ENCODE measurements at regions not wholly inside any gene's neighbourhood (a gene's known extent, or its start where the extent isn't known, plus 50 kb on each side); places are given as distances from the start of the nearest gene placed in this dataset.

DNA sequence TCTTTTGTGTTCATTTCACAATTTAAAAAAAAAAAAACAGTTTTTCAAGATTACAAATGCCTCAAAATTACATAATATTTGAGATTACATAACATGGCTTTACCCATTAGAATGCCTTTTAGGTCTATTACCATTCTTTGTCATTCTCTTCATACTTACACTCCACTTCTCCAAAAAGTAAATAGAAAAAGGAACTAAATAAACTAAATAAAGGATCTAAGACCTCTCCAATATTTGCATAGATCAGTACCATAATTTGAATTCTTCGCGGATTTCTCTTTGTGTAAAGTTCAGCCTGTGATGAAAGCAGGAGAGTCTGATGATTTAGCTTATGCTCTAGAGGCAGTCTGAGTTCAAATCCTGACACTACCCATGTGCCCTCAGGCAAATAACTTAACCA, 56.4 kb upstream of the C1GALT1 start:
- TF ChIP-seq, protein P1, sequence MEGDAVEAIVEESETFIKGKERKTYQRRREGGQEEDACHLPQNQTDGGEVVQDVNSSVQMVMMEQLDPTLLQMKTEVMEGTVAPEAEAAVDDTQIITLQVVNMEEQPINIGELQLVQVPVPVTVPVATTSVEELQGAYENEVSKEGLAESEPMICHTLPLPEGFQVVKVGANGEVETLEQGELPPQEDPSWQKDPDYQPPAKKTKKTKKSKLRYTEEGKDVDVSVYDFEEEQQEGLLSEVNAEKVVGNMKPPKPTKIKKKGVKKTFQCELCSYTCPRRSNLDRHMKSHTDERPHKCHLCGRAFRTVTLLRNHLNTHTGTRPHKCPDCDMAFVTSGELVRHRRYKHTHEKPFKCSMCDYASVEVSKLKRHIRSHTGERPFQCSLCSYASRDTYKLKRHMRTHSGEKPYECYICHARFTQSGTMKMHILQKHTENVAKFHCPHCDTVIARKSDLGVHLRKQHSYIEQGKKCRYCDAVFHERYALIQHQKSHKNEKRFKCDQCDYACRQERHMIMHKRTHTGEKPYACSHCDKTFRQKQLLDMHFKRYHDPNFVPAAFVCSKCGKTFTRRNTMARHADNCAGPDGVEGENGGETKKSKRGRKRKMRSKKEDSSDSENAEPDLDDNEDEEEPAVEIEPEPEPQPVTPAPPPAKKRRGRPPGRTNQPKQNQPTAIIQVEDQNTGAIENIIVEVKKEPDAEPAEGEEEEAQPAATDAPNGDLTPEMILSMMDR (IDR thresholded peaks at IDR 0.05; ENCODE audit: poor library complexity, severe bottlenecking), result no peak
- TF ChIP-seq POLR2AphosphoS5 (IDR thresholded peaks at IDR 0.05) (no peak), MXI1 (conservative IDR thresholded peaks at IDR 0.05; ENCODE audit: poor library complexity, severe bottlenecking) (no peak), EP300 (conservative IDR thresholded peaks at IDR 0.05; ENCODE audit: poor library complexity, severe bottlenecking) (no peak), RAD21 (conservative IDR thresholded peaks at IDR 0.05) (no peak), EZH2 (IDR thresholded peaks at IDR 0.05; ENCODE audit: borderline replicate concordance, insufficient read depth, low read length, poor library complexity, severe bottlenecking) (no peak), TAF1 (IDR thresholded peaks at IDR 0.05; ENCODE audit: low read depth) (no peak), SMC3 (conservative IDR thresholded peaks at IDR 0.05; ENCODE audit: poor library complexity) (no peak)
- TF ChIP-seq, protein P2, sequence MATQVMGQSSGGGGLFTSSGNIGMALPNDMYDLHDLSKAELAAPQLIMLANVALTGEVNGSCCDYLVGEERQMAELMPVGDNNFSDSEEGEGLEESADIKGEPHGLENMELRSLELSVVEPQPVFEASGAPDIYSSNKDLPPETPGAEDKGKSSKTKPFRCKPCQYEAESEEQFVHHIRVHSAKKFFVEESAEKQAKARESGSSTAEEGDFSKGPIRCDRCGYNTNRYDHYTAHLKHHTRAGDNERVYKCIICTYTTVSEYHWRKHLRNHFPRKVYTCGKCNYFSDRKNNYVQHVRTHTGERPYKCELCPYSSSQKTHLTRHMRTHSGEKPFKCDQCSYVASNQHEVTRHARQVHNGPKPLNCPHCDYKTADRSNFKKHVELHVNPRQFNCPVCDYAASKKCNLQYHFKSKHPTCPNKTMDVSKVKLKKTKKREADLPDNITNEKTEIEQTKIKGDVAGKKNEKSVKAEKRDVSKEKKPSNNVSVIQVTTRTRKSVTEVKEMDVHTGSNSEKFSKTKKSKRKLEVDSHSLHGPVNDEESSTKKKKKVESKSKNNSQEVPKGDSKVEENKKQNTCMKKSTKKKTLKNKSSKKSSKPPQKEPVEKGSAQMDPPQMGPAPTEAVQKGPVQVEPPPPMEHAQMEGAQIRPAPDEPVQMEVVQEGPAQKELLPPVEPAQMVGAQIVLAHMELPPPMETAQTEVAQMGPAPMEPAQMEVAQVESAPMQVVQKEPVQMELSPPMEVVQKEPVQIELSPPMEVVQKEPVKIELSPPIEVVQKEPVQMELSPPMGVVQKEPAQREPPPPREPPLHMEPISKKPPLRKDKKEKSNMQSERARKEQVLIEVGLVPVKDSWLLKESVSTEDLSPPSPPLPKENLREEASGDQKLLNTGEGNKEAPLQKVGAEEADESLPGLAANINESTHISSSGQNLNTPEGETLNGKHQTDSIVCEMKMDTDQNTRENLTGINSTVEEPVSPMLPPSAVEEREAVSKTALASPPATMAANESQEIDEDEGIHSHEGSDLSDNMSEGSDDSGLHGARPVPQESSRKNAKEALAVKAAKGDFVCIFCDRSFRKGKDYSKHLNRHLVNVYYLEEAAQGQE (IDR thresholded peaks at IDR 0.05; ENCODE audit: borderline replicate concordance), result no peak
